ENCODE measurements at regions not wholly inside any gene's neighbourhood (a gene's known extent, or its start where the extent isn't known, plus 50 kb on each side); places are given as distances from the start of the nearest gene placed in this dataset.

GRCh38 chr20:17868151-17868550 lies 100.4 kb downstream of the SNX5 start:
- H2BK12ac ChIP-seq (ENCODE audit: low read depth, low read length): 0 out of 2 replicates have a peak overlapping the region, but pooled peaks have one; percentile 68
- H4K20me1 ChIP-seq (replicated peaks in 1 of 2; ENCODE audit: control insufficient read depth in 1 of 2, insufficient read depth in 2 of 2, low read length in 2 of 2): no peaks in the 10 kb centered on the region
- H4K91ac ChIP-seq (replicated peaks; ENCODE audit: insufficient read length, low read length): no peak overlapping the region
- 0 out of 2 replicates have a peak overlapping the region, but pooled peaks have one; percentile 15 for H3K18ac ChIP-seq (ENCODE audit: extremely low read depth, low read length)
- H3K56ac ChIP-seq (replicated peaks; ENCODE audit: insufficient read length, low read depth, low read length): no peak overlapping the region
- ChIA-PET POLR2A (ENCODE audit: partially characterized antibody) (interaction anchor here (1.0 to 2.4 kb wide), 5 partner anchors 11 to 69 kb away, joined by 3 to 6 read pairs (median 4); no protein-coding TSS in a partner anchor), CTCF (ENCODE audit: partially characterized antibody) (interaction anchor here (1.2 to 4.2 kb wide), 4 partner anchors 13 to 215 kb away, joined by 3 to 24 read pairs (median 4); no protein-coding TSS in a partner anchor)
- H3K4me1 ChIP-seq (replicated peaks in 1 of 4; ENCODE audit: control insufficient read depth in 3 of 4, insufficient read depth in 4 of 4, low read length in 3 of 4): peaks cover 10 to 31% (median 22%) of the 10 kb centered on the region in 4 experiments
- H3K27me3 ChIP-seq (replicated peaks in 1 of 4; ENCODE audit: control insufficient read depth in 3 of 4, extremely low read depth in 1 of 4, insufficient read depth in 3 of 4, low read length in 3 of 4): no peaks in the 10 kb centered on the region
- no peak overlapping the region for H2BK15ac ChIP-seq (ENCODE audit: low read length)
- no peak overlapping the region for H3K14ac ChIP-seq (ENCODE audit: insufficient read length)
- WGBS, 2 experiments (ENCODE audit: extremely low coverage in 1 of 2, insufficient coverage in 1 of 2, insufficient read length in 1 of 2, insufficient replicate concordance in 2 of 2, low coverage in 1 of 2, low lambda C conversion rate in 2 of 2, missing lambda C conversion rate in 1 of 2): 49% methylated on average over 4 of the region's 4 CpGs; no CpG with 5 or more reads in 1 of the 2 experiments
- H2AFZ ChIP-seq (ENCODE audit: low read length): no peak overlapping the region
- H3K9ac ChIP-seq (replicated peaks in 1 of 4; ENCODE audit: extremely low read depth in 1 of 4, low read depth in 3 of 4, low read length in 3 of 4): no peak overlapping the region
- 0 out of 2 replicates have a peak, but pooled peaks have one; percentile 50 for TF ChIP-seq TCF12 (IDR thresholded peaks at IDR 0.05; ENCODE audit: low read depth, low read length)
- TF ChIP-seq, protein P1, sequence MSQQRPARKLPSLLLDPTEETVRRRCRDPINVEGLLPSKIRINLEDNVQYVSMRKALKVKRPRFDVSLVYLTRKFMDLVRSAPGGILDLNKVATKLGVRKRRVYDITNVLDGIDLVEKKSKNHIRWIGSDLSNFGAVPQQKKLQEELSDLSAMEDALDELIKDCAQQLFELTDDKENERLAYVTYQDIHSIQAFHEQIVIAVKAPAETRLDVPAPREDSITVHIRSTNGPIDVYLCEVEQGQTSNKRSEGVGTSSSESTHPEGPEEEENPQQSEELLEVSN (IDR thresholded peaks at IDR 0.05): no peak
- no peak for TF ChIP-seq SP4 (IDR thresholded peaks at IDR 0.05; ENCODE audit: low read length)
- H2BK5ac ChIP-seq (ENCODE audit: low read depth, low read length): peak overlapping the region; percentile 87; the same call in 1 of the 2 replicates
- no peak overlapping the region for H3K27ac ChIP-seq (ENCODE audit: low read depth, low read length)
- DNase-seq (ENCODE audit: low read depth in 1 of 2, low spot score in 2 of 2) (no peak), FAIRE-seq (no peak)
- no peaks in the 10 kb centered on the region for H3K79me1 ChIP-seq (ENCODE audit: low read depth, low read length)
- H3K4me2 ChIP-seq (ENCODE audit: insufficient read depth in 1 of 2, low read depth in 2 of 2, low read length in 2 of 2): peak overlapping the region in 1 of 2 experiments; percentile 20; a peak in 1 of 4 replicates
- H3K23me2 ChIP-seq (ENCODE audit: low read depth, low read length): no peaks in the 10 kb centered on the region
- no peak overlapping the region for H2BK20ac ChIP-seq (ENCODE audit: low read length)
- no peak overlapping the region for H4K8ac ChIP-seq (ENCODE audit: extremely low read depth, insufficient read depth, low read length)
- no peak overlapping the region for H2AK5ac ChIP-seq (ENCODE audit: low read depth, low read length)
- H3K23ac ChIP-seq (ENCODE audit: insufficient read length): no peak overlapping the region
- H2BK120ac ChIP-seq (replicated peaks; ENCODE audit: low read depth, low read length): no peak overlapping the region
- H3K36me3 ChIP-seq (ENCODE audit: control insufficient read depth in 2 of 4, insufficient read depth in 4 of 4, low read length in 3 of 4): no peaks in the 10 kb centered on the region
- no peaks in the 10 kb centered on the region for H3K79me2 ChIP-seq (ENCODE audit: control insufficient read depth in 1 of 2, insufficient read depth in 2 of 2, low read length in 2 of 2)
- H3K9me3 ChIP-seq (ENCODE audit: insufficient read depth in 2 of 2, low read depth in 1 of 2, low read length in 1 of 2): no peaks in the 10 kb centered on the region
- no peak overlapping the region for H3K4ac ChIP-seq (replicated peaks; ENCODE audit: insufficient read length, low read depth, low read length)
- H3K4me3 ChIP-seq (ENCODE audit: extremely low read depth in 1 of 4, insufficient read depth in 2 of 4, low read depth in 3 of 4, low read length in 4 of 4): no peak overlapping the region
- no peak overlapping the region for H4K5ac ChIP-seq (ENCODE audit: insufficient read length, low read depth, low read length)

Data from H1 (cell line).